ENCODE measurements at regions not wholly inside any gene's neighbourhood (a gene's known extent, or its start where the extent isn't known, plus 50 kb on each side); places are given as distances from the start of the nearest gene placed in this dataset.
A peak's percentile ranks its signal among the peaks of the same experiment; 100 is the strongest.
"Not testable (repeated sequence)": the region's sequence is repeated elsewhere in the genome, so short reads cannot be mapped to it uniquely, and the experiment has no call there.

- DNase-seq (ENCODE audit: low read depth in 2 of 2) = no peak
Measured at GRCh38 chr1:67482733-67483482, 52.7 kb upstream of the SERBP1 start.

- no peak for DNase-seq (ENCODE audit: low read depth in 2 of 2)
Measured at GRCh38 chr1:67484492-67484891, 54.3 kb upstream of the SERBP1 start.

GRCh38 chr1:67485046-67485811, 55.0 kb upstream of the SERBP1 start:
- no peak for DNase-seq (ENCODE audit: low read depth in 2 of 2)

GRCh38 chr1:67489643-67490042, 59.4 kb upstream of the SERBP1 start:
- no peak for DNase-seq (ENCODE audit: low read depth in 2 of 2)

- DNase-seq (ENCODE audit: low read depth in 2 of 2) = no peak
Measured at GRCh38 chr1:67491280-67491679, 61.1 kb upstream of the SERBP1 start.

- no peak for DNase-seq (ENCODE audit: low read depth in 2 of 2)
Measured at GRCh38 chr1:67493148-67493547, 62.9 kb upstream of the SERBP1 start.

- DNase-seq (ENCODE audit: low read depth in 2 of 2) = no peak
Measured at GRCh38 chr1:67495327-67495726, 65.1 kb upstream of the SERBP1 start.

- no peak for DNase-seq (ENCODE audit: low read depth in 2 of 2)
Measured at GRCh38 chr1:67496329-67496728, 66.1 kb upstream of the SERBP1 start.

- peak; percentile 81 to 83 for DNase-seq (ENCODE audit: low read depth in 2 of 2)
Measured at GRCh38 chr1:67500413-67500959, 70.3 kb upstream of the SERBP1 start.

- no peak for DNase-seq (ENCODE audit: low read depth in 2 of 2)
Measured at GRCh38 chr1:67503974-67504373, 73.8 kb upstream of the SERBP1 start.

- not testable (repeated sequence) for DNase-seq (ENCODE audit: low read depth in 2 of 2)
Measured at GRCh38 chr1:67513392-67514294, 83.4 kb upstream of the SERBP1 start.

GRCh38 chr1:67514300-67514699, 84.1 kb upstream of the SERBP1 start:
- no peak for DNase-seq (ENCODE audit: low read depth in 2 of 2)

- no peak for DNase-seq (ENCODE audit: low read depth in 2 of 2)
Measured at GRCh38 chr1:67514786-67515185, 84.6 kb upstream of the SERBP1 start.

- DNase-seq (ENCODE audit: low read depth in 2 of 2) = no peak
Measured at GRCh38 chr1:67515324-67516080, 85.3 kb upstream of the SERBP1 start.

- no peak for DNase-seq (ENCODE audit: low read depth in 2 of 2)
Measured at GRCh38 chr1:67517046-67517445, 86.8 kb upstream of the SERBP1 start.

- no peak for DNase-seq (ENCODE audit: low read depth in 2 of 2)
Measured at GRCh38 chr1:67522001-67522441, 91.8 kb upstream of the SERBP1 start.

- DNase-seq (ENCODE audit: low read depth in 2 of 2) = no peak
Measured at GRCh38 chr1:67522793-67523192, 92.6 kb upstream of the SERBP1 start.

- no peak for DNase-seq (ENCODE audit: low read depth in 2 of 2)
Measured at GRCh38 chr1:67524143-67525052, 94.2 kb upstream of the SERBP1 start.

GRCh38 chr1:67525053-67525760, 95.0 kb upstream of the SERBP1 start:
- DNase-seq (ENCODE audit: low read depth in 2 of 2) = no peak
